ENCODE measurements at regions not wholly inside any gene's neighbourhood (a gene's known extent, or its start where the extent isn't known, plus 50 kb on each side); places are given as distances from the start of the nearest gene placed in this dataset.

GRCh38 chr1:239893127-239893731 lies 198.5 kb upstream of the FMN2 start:
- ATAC-seq (peak; percentile 49), DNase-seq (peak in 2 of 4 donors; percentile 10 to 18)
- Histone ChIP-seq H3K36me3 (replicated peaks in 1 of 2; ENCODE audit: insufficient read depth in 1 of 2, low read depth in 2 of 2) (no peaks in the 10 kb centered on the region), H3K4me1 (peaks cover 42% of the 10 kb centered on the region), H3K27ac (peak overlapping the region in 1 of 4 donors; percentile 43), H3K27me3 (no peaks in the 10 kb centered on the region), H3K9me3 (no peaks in the 10 kb centered on the region), H3K4me3 (no peak overlapping the region)
- intact Hi-C loops (cut with DNase I), result no loop called here
- WGBS, 2 donors, result 29 to 30% methylated on average over 3 of the region's 3 CpGs
- no peak for TF ChIP-seq POLR2A (IDR thresholded peaks at IDR 0.05)
- TF ChIP-seq, protein P1, sequence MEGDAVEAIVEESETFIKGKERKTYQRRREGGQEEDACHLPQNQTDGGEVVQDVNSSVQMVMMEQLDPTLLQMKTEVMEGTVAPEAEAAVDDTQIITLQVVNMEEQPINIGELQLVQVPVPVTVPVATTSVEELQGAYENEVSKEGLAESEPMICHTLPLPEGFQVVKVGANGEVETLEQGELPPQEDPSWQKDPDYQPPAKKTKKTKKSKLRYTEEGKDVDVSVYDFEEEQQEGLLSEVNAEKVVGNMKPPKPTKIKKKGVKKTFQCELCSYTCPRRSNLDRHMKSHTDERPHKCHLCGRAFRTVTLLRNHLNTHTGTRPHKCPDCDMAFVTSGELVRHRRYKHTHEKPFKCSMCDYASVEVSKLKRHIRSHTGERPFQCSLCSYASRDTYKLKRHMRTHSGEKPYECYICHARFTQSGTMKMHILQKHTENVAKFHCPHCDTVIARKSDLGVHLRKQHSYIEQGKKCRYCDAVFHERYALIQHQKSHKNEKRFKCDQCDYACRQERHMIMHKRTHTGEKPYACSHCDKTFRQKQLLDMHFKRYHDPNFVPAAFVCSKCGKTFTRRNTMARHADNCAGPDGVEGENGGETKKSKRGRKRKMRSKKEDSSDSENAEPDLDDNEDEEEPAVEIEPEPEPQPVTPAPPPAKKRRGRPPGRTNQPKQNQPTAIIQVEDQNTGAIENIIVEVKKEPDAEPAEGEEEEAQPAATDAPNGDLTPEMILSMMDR (IDR thresholded peaks at IDR 0.05), result peak in 4 of 7 experiments; percentile 13 to 23 (median 21)

DNA sequence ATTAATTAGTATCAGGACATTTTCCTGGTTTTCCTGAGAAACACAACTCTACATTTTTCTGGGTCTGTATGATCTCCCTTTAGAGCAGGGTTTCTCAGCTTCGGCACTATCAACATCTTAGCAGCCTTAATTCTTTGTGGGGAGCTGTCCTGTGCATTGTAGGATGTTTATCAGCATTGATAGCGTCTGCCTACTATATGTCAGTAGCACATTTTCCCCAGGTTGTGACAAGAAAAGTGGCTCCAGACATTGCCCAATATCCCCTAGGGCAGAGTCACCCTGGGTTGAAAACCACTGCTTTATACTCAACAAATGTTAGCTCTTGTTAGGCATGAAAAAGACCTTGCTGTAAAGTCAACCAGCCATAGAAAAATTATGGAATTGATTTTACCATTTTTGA lies 195.1 kb upstream of the FMN2 start:
- ATAC-seq (no peak), DNase-seq (no peak)
- TF ChIP-seq POLR2A (IDR thresholded peaks at IDR 0.05), result no peak
- TF ChIP-seq, protein P1 (IDR thresholded peaks at IDR 0.05), result no peak
- intact Hi-C loops (cut with DNase I), result no loop called here
- WGBS, 2 donors, result 48 to 77% methylated on average over 2 of the region's 2 CpGs
- Histone ChIP-seq H3K27ac (no peak overlapping the region), H3K4me3 (no peak overlapping the region), H3K27me3 (no peaks in the 10 kb centered on the region), H3K4me1 (peaks cover 31% of the 10 kb centered on the region), H3K9me3 (no peaks in the 10 kb centered on the region), H3K36me3 (replicated peaks in 1 of 2; ENCODE audit: insufficient read depth in 1 of 2, low read depth in 2 of 2) (no peaks in the 10 kb centered on the region)

- no peaks in the 10 kb centered on the region for H3K27me3 ChIP-seq
- H3K4me3 ChIP-seq, result no peak overlapping the region
- peak in 1 of 4 donors; percentile 33 for DNase-seq
- intact Hi-C loops (cut with DNase I), result no loop called here
- H3K27ac ChIP-seq, result peak overlapping the region in 1 of 4 donors; percentile 54
- TF ChIP-seq, protein P1 (IDR thresholded peaks at IDR 0.05), result no peak
- TF ChIP-seq POLR2A (IDR thresholded peaks at IDR 0.05), result no peak
- ATAC-seq, result no peak
- no peaks in the 10 kb centered on the region for H3K36me3 ChIP-seq (replicated peaks in 1 of 2; ENCODE audit: insufficient read depth in 1 of 2, low read depth in 2 of 2)
- WGBS, 2 donors, result 27 to 30% methylated on average over 9 of the region's 9 CpGs
- H3K9me3 ChIP-seq, result no peaks in the 10 kb centered on the region
- H3K4me1 ChIP-seq, result peaks cover 31% of the 10 kb centered on the region
Observed at GRCh38 chr1:239896980-239897379, 194.7 kb upstream of the FMN2 start.

DNA sequence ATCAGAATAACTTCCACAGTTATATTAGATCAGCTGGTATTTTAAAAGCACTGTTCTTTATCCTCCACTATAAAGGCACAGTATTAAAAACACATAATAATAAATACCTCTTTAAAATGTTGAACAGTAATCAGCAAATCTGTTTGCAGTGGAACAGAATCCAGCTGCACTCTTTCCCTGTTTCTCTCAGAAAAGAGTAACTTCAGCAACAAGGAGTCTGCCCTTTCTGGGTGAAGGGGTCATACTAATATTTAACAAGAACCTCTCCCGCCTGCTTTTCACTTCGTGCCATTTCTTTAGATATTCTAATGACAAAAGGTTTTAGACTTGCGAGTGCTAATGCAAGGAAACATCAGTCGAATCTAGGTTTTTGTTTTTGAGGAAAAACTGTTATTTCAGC lies 194.2 kb upstream of the FMN2 start:
- TF ChIP-seq POLR2A (IDR thresholded peaks at IDR 0.05), result no peak
- TF ChIP-seq, protein P1 (IDR thresholded peaks at IDR 0.05), result no peak
- 9 to 14% methylated on average over 4 of the region's 4 CpGs for WGBS, 2 donors
- Histone ChIP-seq H3K9me3 (no peaks in the 10 kb centered on the region), H3K36me3 (replicated peaks in 1 of 2; ENCODE audit: insufficient read depth in 1 of 2, low read depth in 2 of 2) (no peaks in the 10 kb centered on the region), H3K27ac (peak overlapping the region in 2 of 4 donors; percentile 54 to 56), H3K4me3 (no peak overlapping the region), H3K4me1 (peaks cover 29% of the 10 kb centered on the region), H3K27me3 (no peaks in the 10 kb centered on the region)
- intact Hi-C loops (cut with DNase I), result no loop called here
- ATAC-seq (no peak), DNase-seq (no peak)
